CD8-positive, alpha-beta memory T cell (primary cell): ENCODE measurements at regions not wholly inside any gene's neighbourhood (a gene's known extent, or its start where the extent isn't known, plus 50 kb on each side); places are given as distances from the start of the nearest gene placed in this dataset.
"Not testable (repeated sequence)": the region's sequence is repeated elsewhere in the genome, so short reads cannot be mapped to it uniquely, and the experiment has no call there.

Experiments
- CTCF ChIA-PET: fragments of 350-600 bp; sonication (Branson Sonifier 250); formaldehyde crosslinking; loops from one replicate; lab custom pipeline; 2021; ENCODE audit warnings: antibody characterized with exemption; lab: Charles Lee
- POLR2A ChIA-PET: fragments of 350-600 bp; sonication (Branson Sonifier 250); formaldehyde crosslinking; loops from one replicate; lab custom pipeline; 2021; ENCODE audit warnings: antibody characterized with exemption; lab: Charles Lee
- DNase-seq, 5 donors: peaks; one replicate each; pipeline versions ENCODE4 v3.0.0 to v3.0.0-alpha.2; 2020 to 2022; ENCODE audit warnings: mixed read lengths in 1 of 5
- H3K27ac ChIP-seq: one replicate; pipeline ENCODE4 v1.7.0; 2013; ENCODE audit warnings: low read depth, mild to moderate bottlenecking, low read length, moderate library complexity
- H3K27me3 ChIP-seq: 2 replicates; pipeline ENCODE4 v1.7.0; 2013; ENCODE audit warnings: low read length, mild to moderate bottlenecking; ENCODE audit not compliant: insufficient read depth, poor library complexity, severe bottlenecking
- H3K36me3 ChIP-seq: 2 replicates; pipeline ENCODE4 v1.7.0; 2013; ENCODE audit warnings: mild to moderate bottlenecking, low read length, moderate library complexity; ENCODE audit not compliant: insufficient read depth
- H3K4me1 ChIP-seq: 2 replicates; pipeline ENCODE4 v1.7.0; 2013; ENCODE audit warnings: mild to moderate bottlenecking, low read length, moderate library complexity; ENCODE audit not compliant: insufficient read depth
- H3K4me3 ChIP-seq: 2 replicates; pipeline ENCODE4 v1.7.0; 2013; ENCODE audit warnings: mild to moderate bottlenecking, low read length
- H3K9me3 ChIP-seq: 2 replicates; pipeline ENCODE4 v1.7.0; 2013; ENCODE audit warnings: mild to moderate bottlenecking, low read length
- H3K27ac Mint-ChIP-seq, 8 donors: one replicate each; pipeline ENCODE4 v1.8.0; 2020 to 2021; ENCODE audit warnings: mixed read lengths in 8 of 8, mild to moderate bottlenecking in 6 of 8, inconsistent platforms in 3 of 8, moderate library complexity in 3 of 8
- H3K27me3 Mint-ChIP-seq, 2 donors: one replicate each; pipeline ENCODE4 v1.8.0; 2020 to 2021; ENCODE audit warnings: mixed read lengths in 2 of 2, mild to moderate bottlenecking in 1 of 2, moderate library complexity in 1 of 2
- H3K36me3 Mint-ChIP-seq, 3 donors: one replicate each; pipeline ENCODE4 v1.8.0; 2020 to 2021; ENCODE audit warnings: mixed read lengths in 3 of 3, inconsistent platforms in 1 of 3, mild to moderate bottlenecking in 1 of 3
- H3K4me1 Mint-ChIP-seq, 3 donors: one replicate each; pipeline ENCODE4 v1.8.0; 2020 to 2021; ENCODE audit warnings: mixed read lengths in 3 of 3, inconsistent platforms in 1 of 3, mild to moderate bottlenecking in 1 of 3
- H3K4me3 Mint-ChIP-seq, 7 donors: one replicate each; pipeline ENCODE4 v1.8.0; 2020 to 2021; ENCODE audit warnings: mixed read lengths in 7 of 7, mild to moderate bottlenecking in 6 of 7, moderate library complexity in 4 of 7, inconsistent platforms in 2 of 7
- H3K9me3 Mint-ChIP-seq, 5 donors: one replicate each; pipeline ENCODE4 v1.8.0; 2020 to 2022; ENCODE audit warnings: mixed read lengths in 5 of 5, mild to moderate bottlenecking in 3 of 5, moderate library complexity in 2 of 5, inconsistent platforms in 1 of 5

- Mint-ChIP-seq H3K27ac (no peak overlapping the region), H3K27me3 (peaks cover 2 to 7% of the 10 kb centered on the region in 2 donors), H3K4me1 (no peaks in the 10 kb centered on the region), H3K9me3 (peaks cover 9 to 28% (median 27%) of the 10 kb centered on the region in 5 donors), H3K4me3 (no peak overlapping the region), H3K36me3 (peaks cover 0 to 28% (median 1%) of the 10 kb centered on the region in 3 donors)
- no peaks in the 10 kb centered on the region for H3K36me3 ChIP-seq
- H3K9me3 ChIP-seq, result no peaks in the 10 kb centered on the region
- POLR2A ChIA-PET, result no interaction called here
- DNase-seq, result no peak
- CTCF ChIA-PET, result no interaction called here
- H3K27me3 ChIP-seq, result no peaks in the 10 kb centered on the region
- H3K4me1 ChIP-seq, result no peaks in the 10 kb centered on the region
- no peak overlapping the region for H3K4me3 ChIP-seq
- H3K27ac ChIP-seq, result no peak overlapping the region
Observed at GRCh38 chr7:121501566-121501965, 105.5 kb upstream of the FAM3C start.

- H3K4me3 ChIP-seq, result no peak overlapping the region
- no peak for DNase-seq
- Mint-ChIP-seq H3K36me3 (peaks cover 0 to 21% (median 1%) of the 10 kb centered on the region in 3 donors), H3K9me3 (peaks cover 0 to 18% (median 17%) of the 10 kb centered on the region in 5 donors), H3K27ac (no peak overlapping the region), H3K4me1 (no peaks in the 10 kb centered on the region), H3K4me3 (no peak overlapping the region), H3K27me3 (peaks cover 2 to 11% of the 10 kb centered on the region in 2 donors)
- H3K36me3 ChIP-seq, result no peaks in the 10 kb centered on the region
- CTCF ChIA-PET, result no interaction called here
- POLR2A ChIA-PET, result no interaction called here
- H3K27me3 ChIP-seq, result no peaks in the 10 kb centered on the region
- H3K9me3 ChIP-seq, result no peaks in the 10 kb centered on the region
- no peak overlapping the region for H3K27ac ChIP-seq
- no peaks in the 10 kb centered on the region for H3K4me1 ChIP-seq
Observed at GRCh38 chr7:121500360-121501058, 104.4 kb upstream of the FAM3C start.

- ChIA-PET CTCF (no interaction called here), POLR2A (no interaction called here)
Observed at GRCh38 chr7:121499624-121500023, 103.5 kb upstream of the FAM3C start.

GRCh38 chr7:121498816-121499215, 102.7 kb upstream of the FAM3C start:
- H3K4me3 ChIP-seq, result no peak overlapping the region
- Mint-ChIP-seq H3K4me3 (no peak overlapping the region), H3K9me3 (peaks cover 0 to 6% (median 6%) of the 10 kb centered on the region in 5 donors), H3K27me3 (peaks cover 4 to 11% of the 10 kb centered on the region in 2 donors), H3K36me3 (peaks cover 0 to 19% (median 1%) of the 10 kb centered on the region in 3 donors), H3K27ac (no peak overlapping the region), H3K4me1 (no peaks in the 10 kb centered on the region)
- DNase-seq, result no peak
- CTCF ChIA-PET, result interaction anchor here (0.9 kb wide), 1 partner anchor 103 kb away, joined by 3 read pairs; the partner anchor contains the start of gene FAM3C
- POLR2A ChIA-PET, result no interaction called here
- H3K36me3 ChIP-seq, result no peaks in the 10 kb centered on the region
- no peak overlapping the region for H3K27ac ChIP-seq
- H3K4me1 ChIP-seq, result no peaks in the 10 kb centered on the region
- no peaks in the 10 kb centered on the region for H3K27me3 ChIP-seq
- H3K9me3 ChIP-seq, result no peaks in the 10 kb centered on the region

More at GRCh38 chr7:121499624-121500023, 103.5 kb upstream of the FAM3C start:
- Mint-ChIP-seq H3K4me1 (no peaks in the 10 kb centered on the region), H3K9me3 (peaks cover 0 to 11% (median 9%) of the 10 kb centered on the region in 5 donors), H3K27me3 (peaks cover 4 to 11% of the 10 kb centered on the region in 2 donors), H3K36me3 (peaks cover 0 to 21% (median 1%) of the 10 kb centered on the region in 3 donors), H3K4me3 (no peak overlapping the region), H3K27ac (no peak overlapping the region)
- Histone ChIP-seq H3K4me3 (no peak overlapping the region), H3K4me1 (no peaks in the 10 kb centered on the region), H3K27me3 (no peaks in the 10 kb centered on the region), H3K27ac (no peak overlapping the region), H3K9me3 (no peaks in the 10 kb centered on the region), H3K36me3 (no peaks in the 10 kb centered on the region)
- no peak for DNase-seq

- H3K4me3 ChIP-seq, POLR2A ChIA-PET, H3K9me3 ChIP-seq, H3K36me3 ChIP-seq, H3K9me3 Mint-ChIP-seq, H3K4me3 Mint-ChIP-seq, H3K4me1 ChIP-seq, H3K27ac Mint-ChIP-seq, H3K27ac ChIP-seq, CTCF ChIA-PET, H3K27me3 ChIP-seq, DNase-seq, H3K4me1 Mint-ChIP-seq: not testable (repeated sequence)
- Mint-ChIP-seq H3K27me3 (peaks cover 4 to 11% of the 10 kb centered on the region in 2 donors), H3K36me3 (peaks cover 0 to 13% (median 1%) of the 10 kb centered on the region in 3 donors)
Observed at GRCh38 chr7:121497545-121497944, 101.4 kb upstream of the FAM3C start.

- Mint-ChIP-seq H3K9me3 (peaks cover 0 to 6% (median 0%) of the 10 kb centered on the region in 5 donors), H3K4me3 (no peak overlapping the region), H3K27me3 (peaks cover 5 to 11% of the 10 kb centered on the region in 2 donors), H3K27ac (no peak overlapping the region), H3K4me1 (no peaks in the 10 kb centered on the region), H3K36me3 (peaks cover 0 to 13% (median 1%) of the 10 kb centered on the region in 3 donors)
- CTCF ChIA-PET, result interaction anchor here (0.6 to 1.3 kb wide), 3 partner anchors 50 to 128 kb away, joined by 3 to 4 read pairs (median 4); no protein-coding TSS in a partner anchor
- DNase-seq, result no peak
- Histone ChIP-seq H3K4me3 (no peak overlapping the region), H3K9me3 (no peaks in the 10 kb centered on the region), H3K27ac (no peak overlapping the region), H3K4me1 (no peaks in the 10 kb centered on the region), H3K36me3 (no peaks in the 10 kb centered on the region), H3K27me3 (no peaks in the 10 kb centered on the region)
- POLR2A ChIA-PET, result no interaction called here
Observed at GRCh38 chr7:121494516-121494915, 98.4 kb upstream of the FAM3C start.

- no peak overlapping the region for H3K4me3 ChIP-seq
- no peaks in the 10 kb centered on the region for H3K36me3 ChIP-seq
- H3K27me3 ChIP-seq, result no peaks in the 10 kb centered on the region
- H3K27me3 Mint-ChIP-seq, result peaks cover 5 to 11% of the 10 kb centered on the region in 2 donors
- H3K9me3 ChIP-seq, result no peaks in the 10 kb centered on the region
- ChIA-PET POLR2A (no interaction called here), CTCF (no interaction called here)
- H3K27ac ChIP-seq, result no peak overlapping the region
- no peak overlapping the region for H3K4me3 Mint-ChIP-seq
- H3K4me1 ChIP-seq, result no peaks in the 10 kb centered on the region
- no peaks in the 10 kb centered on the region for H3K4me1 Mint-ChIP-seq
- H3K9me3 Mint-ChIP-seq, result peaks cover 0 to 6% (median 0%) of the 10 kb centered on the region in 5 donors
- DNase-seq, result no peak
- H3K27ac Mint-ChIP-seq, result no peak overlapping the region
- H3K36me3 Mint-ChIP-seq, result peaks cover 0 to 13% (median 1%) of the 10 kb centered on the region in 3 donors
Observed at GRCh38 chr7:121493553-121493952, 97.4 kb upstream of the FAM3C start.

GRCh38 chr7:121490309-121490708, 94.2 kb upstream of the FAM3C start:
- Mint-ChIP-seq H3K4me3 (no peak overlapping the region), H3K36me3 (no peaks in the 10 kb centered on the region), H3K27me3 (peaks cover 0 to 5% of the 10 kb centered on the region in 2 donors), H3K27ac (no peak overlapping the region), H3K4me1 (peaks cover 2 to 6% (median 4%) of the 10 kb centered on the region in 3 donors), H3K9me3 (no peaks in the 10 kb centered on the region)
- CTCF ChIA-PET, result no interaction called here
- Histone ChIP-seq H3K27ac (no peak overlapping the region), H3K4me3 (no peak overlapping the region), H3K9me3 (no peaks in the 10 kb centered on the region), H3K36me3 (no peaks in the 10 kb centered on the region), H3K27me3 (no peaks in the 10 kb centered on the region), H3K4me1 (no peaks in the 10 kb centered on the region)
- DNase-seq, result no peak
- POLR2A ChIA-PET, result no interaction called here
